HG03342 (cell line): ENCODE measurements at regions not wholly inside any gene's neighbourhood (a gene's known extent, or its start where the extent isn't known, plus 50 kb on each side); places are given as distances from the start of the nearest gene placed in this dataset.

Experiments used
- ATAC-seq: cut with Tn5 transposase; IDR thresholded peaks from one replicate; pipeline ENCODE4 v1.9.1; 2021; ENCODE audit warnings: mild to moderate bottlenecking, moderate library complexity; ENCODE audit not compliant: unreplicated experiment

DNA sequence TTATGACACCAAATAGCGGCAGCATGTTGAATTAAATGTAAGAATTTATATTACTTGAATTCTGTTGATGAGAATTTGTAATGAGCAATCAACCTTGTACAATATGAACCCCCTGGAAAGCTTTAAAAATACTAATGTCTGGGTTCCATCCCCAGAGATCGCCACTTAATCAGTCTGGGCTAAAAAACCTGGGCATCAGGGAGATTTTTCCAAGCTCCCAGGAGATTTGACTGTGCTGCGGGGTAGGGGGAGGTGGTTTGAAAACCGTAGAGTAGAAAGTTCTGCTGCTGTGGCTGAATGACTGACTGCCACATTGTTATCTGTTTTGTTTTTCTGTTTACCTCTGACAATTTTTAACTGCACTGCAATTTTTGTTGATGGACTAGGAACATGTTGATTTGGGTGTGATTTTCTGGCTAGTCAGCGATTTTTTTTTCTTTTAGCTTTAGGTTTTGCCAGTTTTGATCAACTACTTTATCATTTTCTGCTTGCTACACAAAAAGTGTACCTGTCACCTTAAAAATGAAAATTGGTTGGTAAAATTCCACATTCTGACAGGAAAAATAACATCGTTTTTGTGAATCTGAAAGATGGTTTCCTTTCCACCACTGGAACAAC is 79.3 kb downstream of the PCTP start:
- no peak for ATAC-seq

DNA sequence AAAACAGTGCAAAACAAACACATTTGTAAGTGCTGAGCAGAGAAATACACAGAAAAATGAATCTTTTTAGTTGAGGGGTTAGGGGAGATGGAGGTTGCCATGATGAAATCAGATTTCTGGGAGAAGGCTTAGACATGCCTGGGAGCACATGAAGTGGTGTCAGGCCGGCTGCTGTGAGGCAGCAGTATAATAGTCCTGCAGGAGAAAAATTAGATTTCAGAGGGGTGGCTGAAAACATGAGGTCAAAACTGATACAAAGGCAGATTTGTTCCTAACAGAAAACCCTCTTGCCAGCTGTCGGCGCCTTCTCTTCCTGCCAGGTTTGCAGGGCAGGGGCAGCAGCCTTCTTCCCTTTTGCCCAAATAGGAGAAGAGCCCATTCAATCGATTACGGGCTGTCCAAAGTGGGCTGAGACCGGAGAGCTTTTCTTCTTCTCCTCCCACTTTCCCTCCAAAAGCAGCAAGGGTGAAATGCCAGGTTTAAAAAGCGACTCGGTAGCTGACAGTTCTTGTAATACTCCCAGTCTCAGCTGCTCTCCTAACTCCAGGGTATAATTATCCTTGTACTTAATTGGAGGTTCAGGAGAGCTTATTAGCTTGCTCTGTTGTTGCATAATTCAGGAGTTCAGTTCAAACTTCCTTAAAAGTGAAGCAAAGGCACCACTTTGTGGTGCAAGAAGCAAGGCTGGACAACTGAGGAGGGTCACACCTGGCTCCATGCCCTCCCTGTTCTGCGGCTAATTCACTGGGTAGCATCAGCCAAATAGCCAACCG is 80.0 kb downstream of the PCTP start:
- no peak for ATAC-seq

DNA sequence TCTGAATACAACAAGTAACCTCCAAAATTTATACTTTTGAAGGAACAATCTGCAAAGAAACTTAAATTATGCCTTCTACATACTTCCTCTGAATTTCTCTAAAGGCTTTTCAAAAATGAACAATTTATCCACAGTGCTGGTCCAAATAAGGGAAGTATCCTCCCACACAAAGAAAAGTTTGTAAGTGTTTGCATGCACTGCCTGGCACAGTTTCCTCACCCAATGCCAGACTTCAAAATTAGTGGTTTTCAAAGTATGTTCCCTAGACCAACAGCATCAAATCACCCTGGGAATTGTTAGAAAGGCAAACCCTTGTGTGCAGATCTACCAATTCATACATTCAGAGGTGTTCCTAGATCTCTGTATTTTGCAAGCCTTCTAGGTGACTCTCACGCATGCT is 82.5 kb downstream of the PCTP start:
- no peak for ATAC-seq

- no peak for ATAC-seq
Measured at GRCh38 chr17:55842405-55843158, 91.7 kb downstream of the PCTP start.

DNA sequence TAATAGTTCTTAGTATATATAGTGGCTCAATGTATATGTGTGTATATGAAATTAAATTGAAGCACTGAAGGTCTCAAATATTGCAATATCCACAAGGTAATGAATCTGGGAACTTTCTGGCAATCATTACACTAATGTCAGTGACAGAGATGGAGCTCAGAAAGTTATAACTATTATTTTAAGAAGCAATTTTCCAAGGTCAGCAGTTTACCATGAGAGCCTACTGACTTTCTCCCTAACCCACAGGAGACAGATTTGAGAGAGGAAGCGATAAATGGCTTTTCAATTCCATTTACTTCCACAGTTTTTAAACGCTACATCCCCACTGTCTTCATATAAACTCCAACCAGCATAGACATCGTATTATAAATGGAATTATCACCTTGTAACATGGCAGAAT is 92.9 kb downstream of the PCTP start:
- no peak for ATAC-seq

DNA sequence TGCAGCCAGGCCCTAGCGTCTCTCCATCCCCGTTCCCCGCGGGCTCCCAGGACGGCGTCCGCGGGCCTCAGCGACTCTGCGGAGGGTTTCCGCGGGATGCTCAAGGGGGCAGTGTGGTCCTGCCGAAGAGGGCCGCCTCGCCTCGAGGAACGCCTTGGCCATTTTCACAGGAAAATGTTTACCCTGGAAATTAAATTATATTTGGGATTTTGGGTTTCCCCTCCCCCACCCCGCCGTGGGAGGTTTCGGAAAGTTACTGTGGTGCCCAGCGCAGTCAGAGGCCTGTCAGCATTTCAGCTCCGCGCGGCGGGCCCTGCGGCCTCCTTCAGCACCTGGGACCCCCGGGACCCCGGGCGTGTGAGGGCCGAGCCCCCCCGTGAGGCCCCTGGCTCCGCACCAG is 94.5 kb downstream of the PCTP start:
- no peak for ATAC-seq

DNA sequence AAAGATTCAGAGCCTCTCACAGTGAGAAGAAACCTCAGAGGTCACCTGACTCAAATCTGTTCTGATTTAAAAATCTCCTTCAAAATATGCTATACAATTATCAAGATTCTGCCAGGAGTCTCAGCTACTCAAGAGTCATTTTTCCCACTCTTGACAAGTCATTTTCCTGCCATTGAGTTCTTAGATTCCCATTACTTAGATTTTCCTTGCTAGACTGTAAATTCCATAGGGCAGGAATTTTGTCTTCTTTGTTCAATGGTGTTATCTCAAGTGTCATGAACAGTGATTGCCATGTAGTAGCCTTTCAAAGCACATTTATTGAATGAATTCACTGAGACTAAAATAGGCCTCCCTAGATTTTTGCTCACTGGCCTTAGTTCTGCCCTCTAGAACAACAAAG is 95.9 kb downstream of the PCTP start:
- ATAC-seq, result no peak

DNA sequence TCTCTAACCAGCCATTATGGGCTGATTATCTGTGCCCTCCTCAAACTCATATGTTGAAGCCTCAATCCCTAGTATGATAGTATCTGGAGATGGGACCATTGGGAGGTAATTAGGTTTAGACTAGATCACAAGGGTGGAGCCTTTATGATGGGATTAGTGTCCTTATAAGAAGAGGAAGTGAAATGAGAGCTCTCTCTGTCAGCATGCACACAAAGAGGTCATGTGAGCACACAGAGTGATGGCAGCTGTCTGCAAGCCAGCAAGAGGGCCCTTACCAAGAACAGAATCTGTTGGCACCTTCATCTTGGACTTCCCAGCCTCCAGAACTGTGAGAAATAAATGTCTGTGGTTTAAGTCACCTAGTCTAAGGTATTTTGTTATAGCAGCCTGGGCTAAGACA is 101.9 kb downstream of the PCTP start:
- ATAC-seq, result peak; percentile 61

DNA sequence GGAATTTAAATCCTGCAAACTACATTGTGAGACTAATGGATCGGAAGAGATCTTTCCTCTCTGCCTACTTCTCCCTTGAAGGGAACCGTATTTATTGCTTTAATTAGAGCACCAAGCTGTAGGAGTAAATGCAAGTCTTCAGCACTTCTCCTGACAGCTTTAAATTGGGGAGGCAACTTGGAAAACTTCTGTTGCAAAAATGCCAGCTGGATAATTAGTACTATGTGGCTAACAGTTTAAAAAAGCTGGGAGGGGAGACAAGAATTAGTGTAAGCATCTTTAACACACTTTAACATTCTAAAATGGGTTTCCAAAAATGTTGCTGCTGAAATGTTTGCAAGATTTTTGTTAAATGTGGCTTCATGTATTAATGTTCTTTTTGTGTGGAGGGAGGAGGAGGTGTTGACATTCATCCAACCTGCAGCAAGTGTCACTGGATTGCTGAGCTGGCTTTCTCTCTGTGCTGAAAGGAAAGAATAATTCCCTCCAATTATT is 108.5 kb downstream of the PCTP start:
- no peak for ATAC-seq

- ATAC-seq, result no peak
Measured at GRCh38 chr17:55865072-55865762, 114.4 kb downstream of the PCTP start.

- no peak for ATAC-seq
Measured at GRCh38 chr17:55870044-55870443, 119.2 kb downstream of the PCTP start.

GRCh38 chr17:55872374-55872773 is 121.5 kb downstream of the PCTP start:
- ATAC-seq, result no peak

GRCh38 chr17:55873017-55873758 is 122.3 kb downstream of the PCTP start:
- ATAC-seq, result no peak

- no peak for ATAC-seq
Measured at GRCh38 chr17:55883149-55883548, 132.3 kb downstream of the PCTP start.

DNA sequence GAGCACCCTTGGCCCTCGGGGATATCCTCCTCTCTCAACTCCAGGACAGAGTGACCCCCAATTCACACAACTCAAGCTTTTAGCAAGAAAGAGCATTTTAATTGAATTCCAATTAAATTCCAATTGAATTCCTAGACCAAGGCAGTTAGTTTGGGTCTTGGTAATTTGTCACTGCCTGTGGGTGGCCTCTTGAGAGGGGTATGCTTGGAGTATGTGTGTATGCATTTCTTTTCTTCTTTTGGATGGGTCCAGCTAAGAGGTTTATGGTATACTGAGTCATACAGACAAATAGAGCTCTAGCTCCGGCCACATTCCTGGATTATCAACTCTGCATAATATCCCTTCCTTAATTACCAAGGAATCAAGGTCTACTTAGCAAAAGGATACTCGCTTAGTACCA is 136.7 kb downstream of the PCTP start:
- ATAC-seq, result no peak

DNA sequence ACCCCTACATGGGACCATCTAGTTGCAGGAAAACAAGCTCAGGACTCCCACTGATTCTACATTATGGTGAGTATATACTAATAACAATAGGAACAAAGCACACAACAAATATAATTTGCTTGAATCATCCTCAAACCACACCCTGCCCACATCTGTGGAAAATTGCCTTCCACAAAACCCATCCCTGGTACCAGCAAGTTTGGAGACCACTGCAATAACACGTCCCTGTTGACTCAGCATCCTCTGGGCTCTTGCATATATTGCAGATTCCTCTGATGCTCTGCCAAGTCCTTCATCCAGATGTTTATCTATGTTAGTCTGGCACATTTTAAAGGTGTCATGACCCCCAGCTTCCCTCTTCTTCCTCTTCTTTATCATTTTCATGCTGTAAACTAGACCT is 138.4 kb downstream of the PCTP start:
- no peak for ATAC-seq

DNA sequence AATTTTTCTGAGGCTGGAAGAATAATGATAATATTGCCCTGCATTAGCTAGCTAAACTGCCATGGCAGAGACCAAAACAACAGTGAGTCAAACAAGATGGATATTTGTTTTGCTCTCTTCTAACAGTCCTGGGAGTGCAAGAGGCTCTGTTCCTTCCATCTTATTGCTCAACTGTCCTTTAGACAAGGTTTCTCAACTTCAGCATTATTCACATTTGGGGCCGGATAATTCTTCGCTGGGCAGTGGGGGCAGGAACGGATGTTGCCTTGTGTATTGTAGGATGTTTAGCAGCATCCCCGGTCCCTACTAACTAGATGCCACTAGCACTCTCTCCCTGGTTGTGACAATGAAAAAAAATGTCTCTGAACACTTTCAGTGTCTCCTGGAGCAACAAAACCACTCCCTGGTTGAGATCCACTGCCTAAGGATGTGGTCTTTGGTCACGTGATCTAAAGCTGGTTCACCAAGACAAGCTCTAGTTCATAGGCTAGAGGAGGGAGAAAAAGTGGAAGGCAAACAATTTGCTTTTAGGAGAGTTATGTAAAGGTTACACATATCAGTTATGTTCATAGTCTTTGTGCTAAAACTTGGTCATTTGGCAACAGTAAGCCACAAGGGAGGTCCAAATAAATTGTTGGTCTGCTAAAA is 144.4 kb downstream of the PCTP start:
- no peak for ATAC-seq

DNA sequence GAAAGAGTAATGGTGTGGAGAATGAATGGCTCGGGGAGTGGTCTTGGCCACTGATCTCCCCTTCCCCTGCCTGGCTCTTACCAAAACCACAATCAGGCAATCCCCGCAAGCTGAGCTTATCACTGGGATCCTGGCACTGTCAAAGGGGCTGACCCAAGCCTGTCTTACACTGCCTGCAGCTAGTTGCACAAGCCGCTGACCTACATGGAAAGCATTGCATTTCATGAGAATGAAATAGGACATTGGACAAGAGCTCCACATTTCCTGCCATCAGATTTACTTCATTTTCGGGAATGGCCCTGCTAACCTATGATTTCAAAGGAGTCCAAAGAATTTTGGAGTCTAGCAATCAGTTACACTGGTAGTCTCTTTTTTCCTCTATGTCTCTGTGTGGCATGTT is 146.4 kb downstream of the PCTP start:
- ATAC-seq, result no peak

- ATAC-seq, result no peak
Measured at GRCh38 chr17:55898195-55898594, 147.3 kb downstream of the PCTP start.

DNA sequence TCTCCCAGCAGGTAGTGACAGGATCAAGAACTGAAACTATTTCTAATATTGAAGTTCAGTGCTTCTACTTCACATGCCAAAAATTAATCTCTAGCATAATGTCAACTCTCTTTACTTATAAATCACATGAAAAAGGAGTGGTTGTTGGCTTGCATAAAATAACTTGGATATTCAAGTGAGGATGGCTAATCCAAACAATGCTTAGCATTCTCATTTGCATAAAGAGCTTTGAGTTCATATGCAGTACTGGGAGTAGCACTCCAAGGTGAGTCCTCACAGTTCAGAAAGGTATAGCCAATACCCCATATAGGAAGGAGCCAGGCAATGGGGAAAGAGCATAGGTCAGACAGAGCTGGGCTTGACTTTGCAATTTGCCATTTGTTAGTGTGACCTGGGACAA is 149.3 kb downstream of the PCTP start:
- ATAC-seq, result no peak
